OCI-LY7 (cell line): ENCODE measurements at regions not wholly inside any gene's neighbourhood (a gene's known extent, or its start where the extent isn't known, plus 50 kb on each side); places are given as distances from the start of the nearest gene placed in this dataset.

Experiments used
- BruUV-seq: library from RNA; stranded (reverse); fragments of 400-500 nt; replicated peaks from 2 replicates; lab custom pipeline; 2021; lab: Mats Ljungman, UMichigan
- CTCF ChIA-PET: fragments of 300-600 bp; sonication (Branson Sonifier 250); formaldehyde crosslinking; loops from one replicate; lab custom pipeline; 2022; ENCODE audit warnings: antibody characterized with exemption; ENCODE audit not compliant: unreplicated experiment; lab: Charles Lee
- POLR2A ChIA-PET: fragments of 300-600 bp; sonication (Branson Sonifier 250); formaldehyde crosslinking; loops from one replicate; lab custom pipeline; 2022; ENCODE audit warnings: antibody characterized with exemption; lab: Charles Lee
- DNase-seq: peaks from one replicate; pipeline ENCODE4 v3.0.0-alpha.2; 2015; ENCODE audit warnings: low spot score
- H2AFZ ChIP-seq: fragments of 200-600 bp; sonication (generic), shearing (Covaris generic); 2 replicates; pipeline ENCODE4 v1.6.1; 2014; ENCODE audit warnings: mild to moderate bottlenecking, antibody characterized with exemption, low read length, moderate library complexity
- H3K27ac ChIP-seq: fragments of 200-600 bp; sonication (generic); 2 replicates; pipeline ENCODE4 v1.5.1; 2014; ENCODE audit warnings: mixed run types, low read depth, mild to moderate bottlenecking, moderate library complexity, low read length, inconsistent platforms; ENCODE audit not compliant: poor library complexity, severe bottlenecking
- H3K36me3 ChIP-seq: fragments of 200-600 bp; sonication (generic); 2 replicates; pipeline ENCODE4 v1.6.1; 2014; ENCODE audit warnings: mild to moderate bottlenecking, antibody characterized with exemption, low read length, moderate library complexity, mixed read lengths; ENCODE audit not compliant: insufficient read depth
- H3K4me1 ChIP-seq: fragments of 200-600 bp; sonication (generic); 2 replicates; pipeline ENCODE4 v1.5.1; 2014; ENCODE audit warnings: mild to moderate bottlenecking, low read length; ENCODE audit not compliant: insufficient read depth, poor library complexity, severe bottlenecking
- H3K4me2 ChIP-seq: fragments of 200-600 bp; sonication (generic); 2 replicates; pipeline ENCODE4 v1.6.1; 2014; ENCODE audit warnings: mild to moderate bottlenecking, low read length
- H3K4me3 ChIP-seq: fragments of 200-600 bp; sonication (generic); 2 replicates; pipeline ENCODE4 v1.5.1; 2014; ENCODE audit warnings: mild to moderate bottlenecking, low read depth, low read length; ENCODE audit not compliant: poor library complexity, severe bottlenecking
- H3K79me2 ChIP-seq: fragments of 200-600 bp; sonication (generic); 2 replicates; pipeline ENCODE4 v1.6.1; 2016; ENCODE audit warnings: low read depth, mild to moderate bottlenecking, low read length, moderate library complexity, mixed read lengths; ENCODE audit not compliant: insufficient read depth
- H3K9me2 ChIP-seq: fragments of 200-600 bp; sonication (generic); 2 replicates; pipeline ENCODE4 v1.6.1; 2016; ENCODE audit warnings: mild to moderate bottlenecking, low read length, mixed read lengths; ENCODE audit not compliant: insufficient read depth
- H3K9me3 ChIP-seq: fragments of 200-600 bp; sonication (generic); 2 replicates; pipeline ENCODE4 v1.6.1; 2014; ENCODE audit warnings: mild to moderate bottlenecking, mixed run types, low read length, mixed read lengths
- H4K20me1 ChIP-seq: fragments of 200-600 bp; sonication (generic); 2 replicates; pipeline ENCODE4 v1.6.1; 2014; ENCODE audit warnings: mild to moderate bottlenecking, antibody characterized with exemption, low read length, moderate library complexity, mixed read lengths; ENCODE audit not compliant: insufficient read depth
- CTCF ChIP-seq: fragments of 200-600 bp; sonication (generic); conservative IDR thresholded peaks from 2 replicates; pipeline ENCODE4 v1.5.1; 2014; ENCODE audit warnings: mild to moderate bottlenecking, antibody characterized with exemption, low read length, moderate library complexity, mixed read lengths
- EZH2phosphoT487 ChIP-seq: fragments of 200-600 bp; sonication (generic); IDR thresholded peaks from 2 replicates; pipeline ENCODE4 v1.6.1; 2018; ENCODE audit warnings: low read depth, borderline replicate concordance, mild to moderate bottlenecking, mixed run types, antibody characterized with exemption, low read length, moderate library complexity, mixed read lengths
- intact Hi-C: fragments of 100-400 bp; cut with micrococcal nuclease; formaldehyde crosslinking; loops from one replicate; pipeline ENCODE4 v1.10.0; 2022; ENCODE audit not compliant: unreplicated experiment

DNA sequence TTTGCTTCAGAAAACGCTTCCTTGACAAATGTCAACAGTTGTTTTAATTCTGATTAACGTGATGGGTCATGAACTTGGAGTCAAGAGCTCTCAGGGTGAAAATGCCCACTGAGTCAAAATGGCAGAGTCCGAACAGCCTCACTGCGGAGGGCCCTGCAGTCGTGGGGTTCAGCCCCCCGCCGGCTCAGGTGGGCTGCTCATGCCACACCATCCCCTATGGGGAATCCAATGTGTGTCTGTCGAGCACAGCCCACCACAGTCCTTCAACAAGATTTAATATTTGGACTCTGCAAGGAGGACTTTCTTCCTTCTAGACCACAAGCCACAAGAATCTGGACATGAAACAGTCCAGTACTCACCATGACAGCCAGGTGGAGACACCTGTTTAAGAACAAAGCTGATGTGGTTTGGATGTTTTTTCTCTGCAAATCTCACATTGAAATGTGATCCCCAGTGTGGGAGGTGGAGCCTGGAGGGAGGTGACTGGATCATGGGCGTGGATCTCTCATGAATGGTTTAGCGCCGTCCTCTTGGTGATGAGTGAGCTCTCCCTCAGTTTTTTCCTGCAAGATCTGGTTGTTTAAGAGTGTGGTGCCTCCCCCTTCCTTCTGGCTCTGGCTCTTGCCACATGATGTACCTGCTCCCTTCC is 201.0 kb downstream of the NDUFA10 start:
- H3K4me2 ChIP-seq: no peak overlapping the region

DNA sequence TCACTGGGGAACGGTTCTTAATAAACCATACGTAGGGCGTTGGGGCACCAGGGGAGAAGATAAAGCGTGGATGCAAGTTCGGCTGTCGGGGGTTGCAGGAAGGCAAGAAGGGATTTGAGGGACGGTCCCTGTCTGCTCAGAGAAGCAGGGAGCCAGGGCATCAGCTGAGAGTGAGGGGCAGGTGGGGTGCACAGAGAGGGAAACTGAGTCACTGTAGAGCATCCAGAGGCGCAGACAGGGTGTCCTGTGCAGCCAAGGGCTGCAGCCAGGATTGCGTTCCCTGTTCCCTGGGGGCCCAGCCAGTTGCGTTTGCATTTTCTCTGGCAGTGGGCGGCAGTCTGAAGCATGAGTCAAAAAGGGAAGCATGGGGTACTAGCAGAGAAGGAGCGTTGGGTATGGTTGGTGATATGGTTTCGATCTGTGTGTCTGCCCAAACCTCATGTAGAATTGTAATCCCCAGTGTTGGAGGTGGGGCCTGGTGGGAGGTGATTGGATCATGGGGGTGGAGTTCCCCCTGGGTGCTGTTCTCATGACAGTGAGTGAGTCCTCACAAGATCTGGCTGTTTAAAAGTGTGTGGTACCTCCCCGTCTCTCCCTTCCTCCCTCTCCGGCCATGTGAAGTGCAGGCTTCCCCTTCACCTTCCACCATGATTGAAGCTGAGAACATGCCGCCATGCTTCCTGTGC is 202.9 kb downstream of the NDUFA10 start:
- Histone ChIP-seq H3K4me1 (no peaks in the 10 kb centered on the region), H3K4me2 (no peak overlapping the region), H3K36me3 (no peaks in the 10 kb centered on the region), H3K79me2 (no peaks in the 10 kb centered on the region), H2AFZ (no peak overlapping the region), H4K20me1 (no peaks in the 10 kb centered on the region), H3K9me2 (no peaks in the 10 kb centered on the region), H3K4me3 (no peak overlapping the region), H3K9me3 (no peaks in the 10 kb centered on the region), H3K27ac (no peak overlapping the region)
- POLR2A ChIA-PET: no interaction called here
- TF ChIP-seq CTCF: no peak
- no peak for TF ChIP-seq EZH2phosphoT487
- CTCF ChIA-PET: no interaction called here
- intact Hi-C loops: no loop called here
- no TSS peak for BruUV-seq
- no peak for DNase-seq

More for the DNA sequence above, 201.0 kb downstream of the NDUFA10 start:
- no peak for TF ChIP-seq EZH2phosphoT487
- TF ChIP-seq CTCF: peak; percentile 28; the same call in 1 of the 2 replicates
- Histone ChIP-seq H3K36me3 (no peaks in the 10 kb centered on the region), H3K4me1 (no peaks in the 10 kb centered on the region), H4K20me1 (no peaks in the 10 kb centered on the region), H3K4me3 (no peak overlapping the region), H3K9me2 (no peaks in the 10 kb centered on the region), H3K9me3 (no peaks in the 10 kb centered on the region), H3K79me2 (no peaks in the 10 kb centered on the region), H2AFZ (no peak overlapping the region), H3K27ac (no peak overlapping the region)
- DNase-seq: peak; percentile 4
- intact Hi-C loops: no loop called here
- ChIA-PET CTCF (no interaction called here), POLR2A (interaction anchor here (0.6 kb wide), 2 partner anchors 205 to 507 kb away, joined by 3 to 4 read pairs; no protein-coding TSS in a partner anchor)
- no TSS peak for BruUV-seq

DNA sequence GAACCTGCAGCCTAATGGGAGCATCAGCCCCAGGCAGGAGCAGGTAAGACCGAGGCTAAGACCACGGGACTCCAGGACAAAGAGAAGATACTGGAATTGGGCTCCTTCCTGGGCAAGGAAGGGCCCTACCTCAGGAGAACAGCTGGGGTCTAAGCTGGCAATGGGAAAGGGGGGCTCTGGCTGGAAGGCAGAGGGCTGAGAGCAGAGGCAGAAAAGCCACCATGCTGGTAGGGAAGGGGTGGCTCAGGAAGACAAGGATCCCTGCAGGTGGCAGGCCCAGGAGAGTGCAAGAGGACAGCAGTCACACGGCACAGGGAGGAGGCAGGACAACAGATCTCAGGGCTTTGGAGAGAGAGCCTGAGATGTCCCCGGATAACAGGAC is 203.5 kb downstream of the NDUFA10 start:
- CTCF ChIA-PET: no interaction called here
- Histone ChIP-seq H3K9me2 (no peaks in the 10 kb centered on the region), H3K79me2 (no peaks in the 10 kb centered on the region), H3K4me1 (no peaks in the 10 kb centered on the region), H3K4me2 (no peak overlapping the region), H4K20me1 (no peaks in the 10 kb centered on the region), H3K9me3 (no peaks in the 10 kb centered on the region), H3K36me3 (no peaks in the 10 kb centered on the region), H3K4me3 (no peak overlapping the region), H3K27ac (no peak overlapping the region), H2AFZ (no peak overlapping the region)
- intact Hi-C loops: no loop called here
- POLR2A ChIA-PET: interaction anchor here (0.6 kb wide), 1 partner anchor 32 kb away, joined by 3 read pairs; no protein-coding TSS in a partner anchor
- TF ChIP-seq EZH2phosphoT487 (no peak), CTCF (no peak)
- BruUV-seq: no TSS peak
- DNase-seq: no peak
